AG04449 (cell line): ENCODE measurements at regions not wholly inside any gene's neighbourhood (a gene's known extent, or its start where the extent isn't known, plus 50 kb on each side); places are given as distances from the start of the nearest gene placed in this dataset.

Experiments
- CTCF ChIA-PET: fragments of 350-600 bp; formaldehyde crosslinking; extraction: SDS; loops from one replicate; lab custom pipeline; 2021; ENCODE audit warnings: antibody characterized with exemption; lab: Yijun Ruan, JAX
- POLR2A ChIA-PET: fragments of 400-600, 350-600 bp; formaldehyde crosslinking; extraction: SDS; loops from one replicate; lab custom pipeline; 2020; ENCODE audit warnings: antibody characterized with exemption, inconsistent platforms; lab: Yijun Ruan, JAX
- DNase-seq: peaks from one replicate; pipeline ENCODE4 v3.0.0-alpha.2; 2010; ENCODE audit warnings: low read depth, low spot score
- H3K4me3 ChIP-seq: 2 replicates; pipeline ENCODE4 v1.5.1; 2011; ENCODE audit warnings: low read depth, mild to moderate bottlenecking, control low read depth, low read length
- TF ChIP-seq, protein P1 (sequence below): IDR thresholded peaks from one replicate; pipeline ENCODE4 v1.5.1; 2011; ENCODE audit warnings: mild to moderate bottlenecking, moderate library complexity, low read length, control low read depth, inconsistent platforms; ENCODE audit not compliant: insufficient read depth; ENCODE audit errors: missing control alignments

DNA sequence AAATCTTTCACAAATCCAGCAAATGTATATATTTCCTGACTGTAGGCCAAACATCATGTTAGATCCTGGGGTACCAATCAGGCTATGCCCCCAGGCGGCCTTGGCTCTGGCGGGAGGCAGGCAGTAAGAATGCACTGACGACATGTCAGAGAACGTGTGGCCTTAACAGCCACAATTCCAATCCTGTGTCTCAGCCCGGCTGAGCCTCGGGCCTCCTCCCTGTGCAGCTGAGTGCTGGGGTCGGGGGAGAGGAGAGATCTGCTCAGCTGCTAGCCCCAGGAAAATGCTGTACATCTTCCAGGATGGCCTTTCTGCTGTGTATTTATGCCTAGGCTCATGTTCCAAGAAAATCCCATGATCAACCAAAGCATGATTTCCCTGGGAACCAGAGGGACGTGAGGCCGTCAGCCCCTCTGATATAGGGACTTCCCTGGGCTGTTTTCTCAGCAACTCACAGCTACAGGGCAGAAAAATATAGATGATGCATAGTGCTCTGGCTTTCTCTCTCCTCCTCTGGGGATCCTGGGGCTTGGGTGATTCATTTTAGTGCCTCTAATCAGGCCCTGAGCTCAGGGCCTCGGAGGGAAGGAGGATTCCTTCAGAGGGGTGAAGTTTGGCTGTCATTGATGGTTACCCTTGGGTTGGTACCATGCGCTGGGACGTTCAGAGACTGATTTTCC, 604.0 kb downstream of the HS3ST4 start:
- ChIA-PET CTCF (no interaction called here), POLR2A (no interaction called here)
- TF ChIP-seq, protein P1, sequence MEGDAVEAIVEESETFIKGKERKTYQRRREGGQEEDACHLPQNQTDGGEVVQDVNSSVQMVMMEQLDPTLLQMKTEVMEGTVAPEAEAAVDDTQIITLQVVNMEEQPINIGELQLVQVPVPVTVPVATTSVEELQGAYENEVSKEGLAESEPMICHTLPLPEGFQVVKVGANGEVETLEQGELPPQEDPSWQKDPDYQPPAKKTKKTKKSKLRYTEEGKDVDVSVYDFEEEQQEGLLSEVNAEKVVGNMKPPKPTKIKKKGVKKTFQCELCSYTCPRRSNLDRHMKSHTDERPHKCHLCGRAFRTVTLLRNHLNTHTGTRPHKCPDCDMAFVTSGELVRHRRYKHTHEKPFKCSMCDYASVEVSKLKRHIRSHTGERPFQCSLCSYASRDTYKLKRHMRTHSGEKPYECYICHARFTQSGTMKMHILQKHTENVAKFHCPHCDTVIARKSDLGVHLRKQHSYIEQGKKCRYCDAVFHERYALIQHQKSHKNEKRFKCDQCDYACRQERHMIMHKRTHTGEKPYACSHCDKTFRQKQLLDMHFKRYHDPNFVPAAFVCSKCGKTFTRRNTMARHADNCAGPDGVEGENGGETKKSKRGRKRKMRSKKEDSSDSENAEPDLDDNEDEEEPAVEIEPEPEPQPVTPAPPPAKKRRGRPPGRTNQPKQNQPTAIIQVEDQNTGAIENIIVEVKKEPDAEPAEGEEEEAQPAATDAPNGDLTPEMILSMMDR: no peak
- no peak overlapping the region for H3K4me3 ChIP-seq
- DNase-seq: no peak

DNA sequence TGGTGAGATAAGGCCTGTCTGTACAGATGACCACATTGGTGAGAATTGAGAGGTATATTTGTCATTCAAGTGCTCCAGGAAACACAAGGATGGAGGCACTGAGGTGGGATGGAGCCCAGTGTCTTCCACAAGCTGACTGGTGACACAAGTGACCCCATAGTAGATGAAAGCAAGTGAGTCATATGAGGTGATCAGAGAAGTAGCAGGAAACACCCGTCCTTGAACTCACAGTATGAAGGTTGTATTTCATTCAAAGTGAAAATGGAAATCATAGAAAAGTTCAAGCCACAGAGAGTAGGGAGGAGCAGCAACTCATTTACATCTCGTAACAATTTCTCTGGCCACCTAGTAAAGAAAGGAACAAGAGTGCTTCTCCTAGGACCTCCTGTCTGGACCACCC, 609.8 kb downstream of the HS3ST4 start:
- POLR2A ChIA-PET: no interaction called here
- TF ChIP-seq, protein P1: no peak
- no peak for DNase-seq
- CTCF ChIA-PET: no interaction called here
- H3K4me3 ChIP-seq: no peak overlapping the region

DNA sequence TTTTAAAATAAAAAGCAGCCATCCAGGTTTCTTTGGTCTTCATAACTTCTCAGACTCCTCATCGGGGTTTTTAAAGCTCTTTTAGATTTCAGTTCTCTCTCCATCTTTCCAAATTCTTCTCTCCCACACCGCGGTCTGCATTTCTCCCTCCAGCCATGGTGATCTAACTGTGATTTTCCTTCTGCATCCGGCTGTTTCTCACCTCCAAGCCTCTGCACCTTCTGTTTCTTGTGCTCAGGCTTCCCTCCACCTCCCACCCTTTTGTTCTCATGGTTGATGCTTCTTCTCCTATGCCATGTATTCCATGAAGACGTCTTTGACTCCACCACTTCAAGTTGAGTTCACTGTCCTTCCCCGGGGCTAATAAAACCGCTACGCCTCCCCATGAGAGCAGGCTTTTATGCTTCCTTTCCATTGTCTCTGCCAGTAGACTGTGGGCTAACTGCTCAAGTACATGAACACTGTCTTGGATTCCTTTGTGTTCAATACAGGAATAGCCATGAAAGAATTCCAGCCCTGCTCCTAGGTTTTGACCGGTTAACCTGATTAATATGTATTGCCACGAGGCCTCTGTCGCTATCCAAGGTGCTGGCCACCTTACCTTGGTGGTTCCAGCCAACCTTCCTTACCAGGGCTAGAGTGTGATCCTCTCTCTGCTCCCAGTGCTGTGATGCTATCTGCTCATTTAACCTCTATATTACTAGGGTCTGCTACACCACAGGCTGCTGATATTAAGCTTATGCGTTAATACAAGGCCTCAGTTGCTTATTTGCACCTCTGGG, 625.1 kb downstream of the HS3ST4 start:
- ChIA-PET POLR2A (no interaction called here), CTCF (no interaction called here)
- H3K4me3 ChIP-seq: no peak overlapping the region
- TF ChIP-seq, protein P1: no peak
- DNase-seq: no peak

DNA sequence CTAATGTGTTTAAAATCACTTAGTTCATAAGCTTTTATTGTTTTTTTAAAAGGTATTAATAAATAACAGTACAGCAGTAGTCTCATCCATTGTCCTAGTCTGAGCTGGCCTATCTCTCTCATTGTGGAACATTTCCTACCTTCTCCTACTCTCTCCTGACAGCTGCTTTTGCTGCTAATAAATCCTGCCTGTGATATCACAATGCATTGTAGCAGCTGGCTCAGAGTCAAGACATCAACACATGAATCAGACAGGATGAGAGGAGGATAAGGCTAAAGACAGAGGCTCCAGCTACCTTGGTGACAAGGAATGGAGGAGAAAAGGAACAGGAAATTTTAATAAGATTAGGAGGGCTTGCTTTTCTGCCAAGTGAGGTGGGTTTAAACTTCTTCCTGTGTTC, 626.1 kb downstream of the HS3ST4 start:
- ChIA-PET CTCF (no interaction called here), POLR2A (no interaction called here)
- no peak overlapping the region for H3K4me3 ChIP-seq
- DNase-seq: no peak
- TF ChIP-seq, protein P1: no peak

DNA sequence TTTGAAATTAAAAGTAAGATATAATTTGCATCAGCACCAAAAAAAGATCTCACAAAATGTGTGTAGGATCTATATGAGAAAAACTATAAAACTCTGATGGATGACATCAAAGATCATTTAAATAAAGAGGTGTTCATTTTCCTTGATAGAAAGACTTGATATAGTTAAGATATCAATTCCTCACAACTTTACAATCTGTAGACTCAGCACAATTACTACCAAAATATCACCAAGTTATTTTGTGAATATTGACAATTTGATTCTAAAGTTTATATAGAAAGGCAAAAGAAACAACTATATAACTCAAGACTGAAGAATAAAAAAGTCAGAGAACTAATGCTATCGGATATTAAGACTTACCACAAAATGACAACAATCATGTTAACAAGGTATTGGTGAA, 638.9 kb downstream of the HS3ST4 start:
- ChIA-PET POLR2A (no interaction called here), CTCF (no interaction called here)
- TF ChIP-seq, protein P1: no peak
- no peak overlapping the region for H3K4me3 ChIP-seq
- DNase-seq: no peak
